ENCODE measurements at regions not wholly inside any gene's neighbourhood (a gene's known extent, or its start where the extent isn't known, plus 50 kb on each side); places are given as distances from the start of the nearest gene placed in this dataset.

DNA sequence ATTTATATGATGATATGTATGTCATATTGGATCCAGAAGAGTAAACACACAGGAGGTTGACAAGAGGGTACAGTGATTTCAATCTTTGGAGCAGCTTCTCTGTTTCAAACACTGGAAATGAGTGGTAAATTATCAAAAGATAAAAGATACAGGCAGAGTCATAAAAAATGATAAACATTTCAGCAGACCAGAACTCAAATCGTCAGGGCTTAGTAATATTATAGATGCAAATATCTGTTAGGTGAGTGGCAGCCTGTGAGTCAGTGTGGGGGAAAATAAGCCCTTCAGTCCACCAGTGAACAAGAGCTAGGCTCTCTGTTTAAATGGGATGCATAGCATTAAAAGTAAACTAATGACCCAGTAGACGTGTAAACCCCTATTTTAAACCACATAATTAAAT is 1378.1 kb downstream of the EFNA5 start:
- no TSS peak for BruUV-seq (replicated peaks)
- TF ChIP-seq, protein P1, sequence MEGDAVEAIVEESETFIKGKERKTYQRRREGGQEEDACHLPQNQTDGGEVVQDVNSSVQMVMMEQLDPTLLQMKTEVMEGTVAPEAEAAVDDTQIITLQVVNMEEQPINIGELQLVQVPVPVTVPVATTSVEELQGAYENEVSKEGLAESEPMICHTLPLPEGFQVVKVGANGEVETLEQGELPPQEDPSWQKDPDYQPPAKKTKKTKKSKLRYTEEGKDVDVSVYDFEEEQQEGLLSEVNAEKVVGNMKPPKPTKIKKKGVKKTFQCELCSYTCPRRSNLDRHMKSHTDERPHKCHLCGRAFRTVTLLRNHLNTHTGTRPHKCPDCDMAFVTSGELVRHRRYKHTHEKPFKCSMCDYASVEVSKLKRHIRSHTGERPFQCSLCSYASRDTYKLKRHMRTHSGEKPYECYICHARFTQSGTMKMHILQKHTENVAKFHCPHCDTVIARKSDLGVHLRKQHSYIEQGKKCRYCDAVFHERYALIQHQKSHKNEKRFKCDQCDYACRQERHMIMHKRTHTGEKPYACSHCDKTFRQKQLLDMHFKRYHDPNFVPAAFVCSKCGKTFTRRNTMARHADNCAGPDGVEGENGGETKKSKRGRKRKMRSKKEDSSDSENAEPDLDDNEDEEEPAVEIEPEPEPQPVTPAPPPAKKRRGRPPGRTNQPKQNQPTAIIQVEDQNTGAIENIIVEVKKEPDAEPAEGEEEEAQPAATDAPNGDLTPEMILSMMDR (IDR thresholded peaks at IDR 0.05; ENCODE audit: unreplicated experiment) = no peak
- Mint-ChIP-seq H3K27me3 (ENCODE audit: insufficient read depth, unreplicated experiment) (no peaks in the 10 kb centered on the region), H3K4me1 (ENCODE audit: insufficient read depth, unreplicated experiment) (no peaks in the 10 kb centered on the region), H3K27ac (ENCODE audit: low read depth, unreplicated experiment) (no peak overlapping the region), H3K4me3 (ENCODE audit: unreplicated experiment) (no peak overlapping the region), H3K9me3 (ENCODE audit: unreplicated experiment) (no peaks in the 10 kb centered on the region), H3K36me3 (ENCODE audit: insufficient read depth, unreplicated experiment) (no peaks in the 10 kb centered on the region)
- DNase-seq (ENCODE audit: unreplicated experiment) = no peak
- ChIA-PET CTCF (interaction anchor here (0.7 to 1.5 kb wide), 2 partner anchors 23 to 217 kb away, joined by 4 read pairs; no protein-coding TSS in a partner anchor), POLR2A (interaction anchor here (1.4 kb wide), 1 partner anchor 10 kb away, joined by 4 read pairs; no protein-coding TSS in a partner anchor)
- intact Hi-C loops (cut with micrococcal nuclease) = no loop called here

DNA sequence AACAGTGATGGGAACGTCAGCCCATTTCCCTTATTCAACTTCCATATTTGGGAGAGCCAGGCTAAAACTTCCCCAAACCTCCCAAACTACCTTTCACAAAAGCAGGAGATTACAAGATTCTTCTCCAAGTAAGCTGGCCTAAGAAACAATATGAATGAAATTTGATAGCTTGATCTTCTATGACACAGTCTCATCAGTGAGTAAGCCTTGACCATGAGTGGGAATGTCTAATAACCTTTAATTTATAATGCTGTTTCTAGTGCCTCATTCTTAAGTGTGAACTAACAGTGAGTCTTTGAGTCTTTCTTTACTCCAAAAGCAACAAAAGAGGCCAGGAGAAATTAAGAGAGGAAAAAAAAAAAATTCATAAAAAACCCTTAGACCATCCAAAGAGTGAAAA is 1379.9 kb downstream of the EFNA5 start:
- Mint-ChIP-seq H3K9me3 (ENCODE audit: unreplicated experiment) (no peaks in the 10 kb centered on the region), H3K4me3 (ENCODE audit: unreplicated experiment) (no peak overlapping the region), H3K4me1 (ENCODE audit: insufficient read depth, unreplicated experiment) (no peaks in the 10 kb centered on the region), H3K36me3 (ENCODE audit: insufficient read depth, unreplicated experiment) (no peaks in the 10 kb centered on the region), H3K27ac (ENCODE audit: low read depth, unreplicated experiment) (no peak overlapping the region), H3K27me3 (ENCODE audit: insufficient read depth, unreplicated experiment) (no peaks in the 10 kb centered on the region)
- intact Hi-C loops (cut with micrococcal nuclease) = no loop called here
- no peak for DNase-seq (ENCODE audit: unreplicated experiment)
- ChIA-PET CTCF (no interaction called here), POLR2A (no interaction called here)
- BruUV-seq (replicated peaks) = no TSS peak
- TF ChIP-seq, protein P1 (IDR thresholded peaks at IDR 0.05; ENCODE audit: unreplicated experiment) = no peak

DNA sequence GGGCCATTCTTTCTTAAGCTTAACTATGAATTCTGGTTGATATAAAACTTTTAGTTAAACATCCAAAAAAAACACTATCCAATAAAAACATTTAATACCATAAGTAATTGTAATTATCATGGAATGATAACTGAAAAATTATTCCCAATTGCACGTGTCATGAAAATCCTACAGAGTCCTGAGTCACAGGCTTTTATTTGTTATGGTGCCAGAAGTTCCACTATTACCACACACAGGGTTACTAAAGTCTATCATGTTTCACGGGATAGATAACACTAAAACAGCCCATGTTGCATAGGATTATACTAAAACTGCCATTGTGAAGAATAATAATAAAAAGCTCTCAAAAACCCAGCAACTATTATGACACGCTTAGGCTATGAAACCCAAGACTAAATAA is 1381.8 kb downstream of the EFNA5 start:
- Mint-ChIP-seq H3K27ac (ENCODE audit: low read depth, unreplicated experiment) (no peak overlapping the region), H3K9me3 (ENCODE audit: unreplicated experiment) (no peaks in the 10 kb centered on the region), H3K36me3 (ENCODE audit: insufficient read depth, unreplicated experiment) (no peaks in the 10 kb centered on the region), H3K27me3 (ENCODE audit: insufficient read depth, unreplicated experiment) (no peaks in the 10 kb centered on the region), H3K4me1 (ENCODE audit: insufficient read depth, unreplicated experiment) (no peaks in the 10 kb centered on the region), H3K4me3 (ENCODE audit: unreplicated experiment) (no peak overlapping the region)
- CTCF ChIA-PET = interaction anchor here (0.5 to 1.8 kb wide), 4 partner anchors 10 to 1854 kb away, joined by 3 to 6 read pairs (median 4); no protein-coding TSS in a partner anchor
- POLR2A ChIA-PET = interaction anchor here (0.6 to 0.7 kb wide), 2 partner anchors 17 to 1533 kb away, joined by 3 to 4 read pairs; no protein-coding TSS in a partner anchor
- intact Hi-C loops (cut with micrococcal nuclease) = no loop called here
- TF ChIP-seq, protein P1 (IDR thresholded peaks at IDR 0.05; ENCODE audit: unreplicated experiment) = no peak
- no TSS peak for BruUV-seq (replicated peaks)
- peak; percentile 51 for DNase-seq (ENCODE audit: unreplicated experiment)

DNA sequence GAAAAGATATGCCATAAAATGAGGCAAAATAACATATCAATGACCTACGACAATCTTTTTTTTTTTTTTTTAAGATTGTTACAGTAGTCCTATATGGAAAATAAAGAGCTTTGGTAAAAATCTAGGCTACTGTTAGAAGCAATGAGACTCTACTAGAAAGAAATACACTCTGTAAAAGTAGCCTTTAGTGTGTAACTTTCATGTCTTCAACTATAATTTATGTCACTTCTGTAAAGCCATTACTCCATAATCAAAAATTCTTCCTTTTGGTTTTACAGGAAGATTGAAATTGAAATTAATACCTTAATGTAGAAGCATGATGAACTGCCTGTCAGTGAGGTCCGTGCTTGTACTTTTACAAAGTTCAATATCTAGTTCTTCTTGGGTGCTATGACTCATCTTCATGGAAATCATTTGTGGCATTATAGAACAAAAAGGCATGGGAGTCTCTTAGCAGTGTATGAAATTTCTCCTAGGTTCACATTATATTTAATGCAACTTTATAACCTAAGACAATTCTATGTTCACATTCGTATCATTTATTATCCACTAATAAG is 1393.1 kb downstream of the EFNA5 start:
- POLR2A ChIA-PET = no interaction called here
- CTCF ChIA-PET = interaction anchor here (3.5 kb wide), 1 partner anchor 8 kb away, joined by 15 read pairs; no protein-coding TSS in a partner anchor
- H3K4me1 Mint-ChIP-seq (ENCODE audit: insufficient read depth, unreplicated experiment) = no peaks in the 10 kb centered on the region
- H3K36me3 Mint-ChIP-seq (ENCODE audit: insufficient read depth, unreplicated experiment) = no peaks in the 10 kb centered on the region
- no peaks in the 10 kb centered on the region for H3K9me3 Mint-ChIP-seq (ENCODE audit: unreplicated experiment)
- no peak for DNase-seq (ENCODE audit: unreplicated experiment)
- no peak overlapping the region for H3K4me3 Mint-ChIP-seq (ENCODE audit: unreplicated experiment)
- BruUV-seq (replicated peaks) = no TSS peak
- H3K27ac Mint-ChIP-seq (ENCODE audit: low read depth, unreplicated experiment) = no peak overlapping the region
- H3K27me3 Mint-ChIP-seq (ENCODE audit: insufficient read depth, unreplicated experiment) = no peaks in the 10 kb centered on the region
- TF ChIP-seq, protein P1 (IDR thresholded peaks at IDR 0.05; ENCODE audit: unreplicated experiment) = no peak
- intact Hi-C loops (cut with micrococcal nuclease) = no loop called here

Data from MCF 10A (cell line).